GM12875 (cell line): ENCODE measurements at regions not wholly inside any gene's neighbourhood (a gene's known extent, or its start where the extent isn't known, plus 50 kb on each side); places are given as distances from the start of the nearest gene placed in this dataset.

ENCODE experiments used
- H3K4me3 ChIP-seq: one replicate; pipeline ENCODE4 v1.5.1; 2011; ENCODE audit warnings: low read depth, low read length, control low read depth
- TF ChIP-seq, protein P1 (sequence below): IDR thresholded peaks from 2 replicates; pipeline ENCODE4 v1.5.1; 2011; ENCODE audit warnings: low read depth, mild to moderate bottlenecking, control low read depth, inconsistent platforms, low read length, moderate library complexity, borderline replicate concordance; ENCODE audit not compliant: insufficient read depth

- TF ChIP-seq, protein P1, sequence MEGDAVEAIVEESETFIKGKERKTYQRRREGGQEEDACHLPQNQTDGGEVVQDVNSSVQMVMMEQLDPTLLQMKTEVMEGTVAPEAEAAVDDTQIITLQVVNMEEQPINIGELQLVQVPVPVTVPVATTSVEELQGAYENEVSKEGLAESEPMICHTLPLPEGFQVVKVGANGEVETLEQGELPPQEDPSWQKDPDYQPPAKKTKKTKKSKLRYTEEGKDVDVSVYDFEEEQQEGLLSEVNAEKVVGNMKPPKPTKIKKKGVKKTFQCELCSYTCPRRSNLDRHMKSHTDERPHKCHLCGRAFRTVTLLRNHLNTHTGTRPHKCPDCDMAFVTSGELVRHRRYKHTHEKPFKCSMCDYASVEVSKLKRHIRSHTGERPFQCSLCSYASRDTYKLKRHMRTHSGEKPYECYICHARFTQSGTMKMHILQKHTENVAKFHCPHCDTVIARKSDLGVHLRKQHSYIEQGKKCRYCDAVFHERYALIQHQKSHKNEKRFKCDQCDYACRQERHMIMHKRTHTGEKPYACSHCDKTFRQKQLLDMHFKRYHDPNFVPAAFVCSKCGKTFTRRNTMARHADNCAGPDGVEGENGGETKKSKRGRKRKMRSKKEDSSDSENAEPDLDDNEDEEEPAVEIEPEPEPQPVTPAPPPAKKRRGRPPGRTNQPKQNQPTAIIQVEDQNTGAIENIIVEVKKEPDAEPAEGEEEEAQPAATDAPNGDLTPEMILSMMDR: no peak
- H3K4me3 ChIP-seq: no peak overlapping the region
Observed at GRCh38 chr1:2935184-2935583, 86.1 kb upstream of the ACTRT2 start.

DNA sequence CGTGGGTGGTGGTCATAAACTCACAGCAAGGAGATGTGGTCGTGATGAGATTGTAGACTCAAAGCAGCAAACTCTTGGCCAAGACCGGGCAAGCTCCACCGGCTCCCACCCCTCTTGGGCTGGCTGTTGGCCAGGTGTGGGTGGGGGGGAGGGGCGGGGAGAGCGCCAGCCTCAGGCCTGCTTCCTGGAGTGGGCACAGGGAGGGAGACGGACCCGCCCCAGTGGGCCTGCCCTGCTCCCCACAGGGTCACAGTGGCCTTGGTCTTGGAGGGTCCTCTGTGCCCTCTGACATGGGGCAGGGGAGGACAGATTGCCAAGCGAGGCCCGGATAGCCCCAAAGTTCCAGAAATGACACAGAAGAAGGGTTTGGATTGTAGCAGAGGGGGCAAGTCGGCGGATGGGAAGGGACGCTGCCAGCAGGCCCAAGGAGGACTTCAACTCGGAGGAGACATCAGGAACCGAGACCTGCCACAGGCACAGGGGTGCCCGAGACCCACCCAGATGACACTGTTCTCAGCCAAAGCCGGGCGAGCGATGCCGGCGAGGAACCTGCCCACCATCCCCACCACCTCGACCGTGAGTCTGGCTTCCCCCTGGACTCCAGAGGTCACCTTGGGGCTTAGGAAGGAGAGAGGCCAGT, 85.4 kb upstream of the ACTRT2 start:
- H3K4me3 ChIP-seq: no peak overlapping the region
- TF ChIP-seq, protein P1: no peak

- H3K4me3 ChIP-seq: no peak overlapping the region
- TF ChIP-seq, protein P1: no peak
Observed at GRCh38 chr1:2936559-2937515, 84.4 kb upstream of the ACTRT2 start.

DNA sequence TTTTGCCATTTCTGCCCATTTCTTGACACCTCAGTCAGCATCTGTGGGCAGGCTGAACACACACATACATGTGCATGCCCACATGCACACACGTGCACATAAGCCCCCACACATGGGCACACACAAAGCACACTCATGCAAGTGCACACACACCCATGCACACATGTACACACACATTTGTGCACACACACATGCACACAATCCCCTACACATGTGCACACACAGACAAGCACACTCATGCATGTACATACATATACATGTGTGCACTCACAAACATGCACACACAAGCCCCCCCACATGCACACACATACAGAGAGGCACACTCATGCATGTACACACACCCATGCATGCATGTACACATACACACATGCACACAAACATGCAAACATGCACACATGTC, 83.5 kb upstream of the ACTRT2 start:
- TF ChIP-seq, protein P1: no peak
- H3K4me3 ChIP-seq: no peak overlapping the region

DNA sequence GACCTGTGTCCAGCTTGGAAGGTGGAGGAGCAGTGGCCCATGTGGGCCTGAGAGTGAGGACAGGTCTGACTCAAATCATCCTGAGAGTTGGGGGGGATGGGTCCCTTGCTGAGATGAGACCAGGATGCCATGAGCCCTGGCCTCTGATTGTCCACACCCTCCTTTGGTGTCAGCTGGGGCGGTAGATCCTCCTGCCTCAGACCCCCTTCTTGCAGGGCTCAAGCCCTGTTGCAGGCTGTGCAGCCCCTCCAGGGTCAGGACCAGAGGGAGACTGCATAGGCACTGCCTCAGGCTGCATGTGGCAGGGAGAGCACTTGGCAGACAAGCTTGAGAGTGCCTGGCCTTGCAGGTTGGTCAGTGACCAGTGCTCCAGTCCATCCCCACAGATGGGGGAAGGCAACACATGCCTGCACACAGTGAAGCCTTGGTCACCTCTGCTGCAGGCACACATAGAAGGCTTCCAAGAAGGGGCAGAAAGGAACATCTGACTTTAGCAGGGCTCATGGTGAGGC, 82.2 kb upstream of the ACTRT2 start:
- TF ChIP-seq, protein P1: no peak

DNA sequence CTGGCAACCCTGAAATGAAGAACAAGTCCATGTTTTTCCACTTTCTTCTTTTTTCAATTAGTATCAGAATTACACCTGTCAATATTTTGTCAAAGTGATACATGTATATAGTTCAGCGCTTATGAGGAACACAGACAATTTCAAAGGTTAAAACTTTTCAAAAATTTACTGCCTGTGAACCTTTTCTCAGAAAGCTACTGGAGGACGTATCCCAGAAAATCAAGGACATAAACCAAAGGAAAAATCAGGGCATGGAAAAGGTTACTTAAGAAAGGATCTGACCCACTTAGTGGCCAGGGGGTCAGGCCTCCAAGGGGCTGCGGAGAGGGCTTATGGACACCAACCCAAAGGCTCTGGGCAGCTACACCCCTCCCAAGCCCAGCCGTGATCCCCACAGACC, 81.1 kb upstream of the ACTRT2 start:
- H3K4me3 ChIP-seq: no peak overlapping the region
- TF ChIP-seq, protein P1: no peak

More for the DNA sequence above, 82.2 kb upstream of the ACTRT2 start:
- no peak overlapping the region for H3K4me3 ChIP-seq
